MM.1S (cell line): ENCODE measurements at regions not wholly inside any gene's neighbourhood (a gene's known extent, or its start where the extent isn't known, plus 50 kb on each side); places are given as distances from the start of the nearest gene placed in this dataset.

Experiments
- DNase-seq: peaks from one replicate; pipeline ENCODE4 v3.0.0-alpha.2; 2015
- H2AFZ ChIP-seq: fragments of 300-600 bp; sonication (generic); 2 replicates; pipeline ENCODE4 v1.6.0; 2016; ENCODE audit warnings: antibody characterized with exemption, low read length
- H3F3A ChIP-seq: fragments of 300-600 bp; sonication (generic); 2 replicates; pipeline ENCODE4 v1.6.1; 2016; ENCODE audit warnings: mild to moderate bottlenecking, antibody characterized with exemption, low read length, moderate library complexity, mixed read lengths; ENCODE audit not compliant: insufficient read depth
- H3K27ac ChIP-seq: fragments of 300-600 bp; sonication (generic); 2 replicates; pipeline ENCODE4 v1.5.1; 2016; ENCODE audit warnings: mild to moderate bottlenecking, low read length
- H3K27me3 ChIP-seq: fragments of 300-600 bp; sonication (generic); replicated peaks from 2 replicates; pipeline ENCODE4 v1.6.0; 2016; ENCODE audit warnings: low read length; ENCODE audit not compliant: insufficient read depth
- H3K36me3 ChIP-seq: fragments of 300-600 bp; sonication (generic); replicated peaks from 2 replicates; pipeline ENCODE4 v1.6.1; 2016; ENCODE audit warnings: mild to moderate bottlenecking, low read length, mixed read lengths; ENCODE audit not compliant: insufficient read depth
- H3K4me1 ChIP-seq: fragments of 300-600 bp; sonication (generic); 2 replicates; pipeline ENCODE4 v1.6.1; 2016; ENCODE audit warnings: low read length, mixed read lengths
- H3K4me2 ChIP-seq: fragments of 300-600 bp; sonication (generic); 2 replicates; pipeline ENCODE4 v1.6.0; 2016; ENCODE audit warnings: low read depth, low read length
- H3K4me3 ChIP-seq: fragments of 300-600 bp; sonication (generic); 2 replicates; pipeline ENCODE4 v1.5.1; 2016; ENCODE audit warnings: low read length, mixed read lengths
- H3K79me2 ChIP-seq: fragments of 300-600 bp; sonication (generic); 2 replicates; pipeline ENCODE4 v1.6.1; 2016; ENCODE audit warnings: mixed run types, low read length, mixed read lengths
- H3K9ac ChIP-seq: fragments of 300-600 bp; sonication (generic); 2 replicates; pipeline ENCODE4 v1.6.1; 2016; ENCODE audit warnings: low read length, mixed read lengths
- H3K9me2 ChIP-seq: fragments of 300-600 bp; sonication (generic); replicated peaks from 2 replicates; pipeline ENCODE4 v1.6.1; 2016; ENCODE audit warnings: mild to moderate bottlenecking, low read length, mixed read lengths; ENCODE audit not compliant: insufficient read depth
- H3K9me3 ChIP-seq: fragments of 300-600 bp; sonication (generic); replicated peaks from 2 replicates; pipeline ENCODE4 v1.6.1; 2016; ENCODE audit warnings: mild to moderate bottlenecking, low read length, mixed read lengths; ENCODE audit not compliant: insufficient read depth
- H4K20me1 ChIP-seq: fragments of 300-600 bp; sonication (generic); 2 replicates; pipeline ENCODE4 v1.6.1; 2016; ENCODE audit warnings: mild to moderate bottlenecking, low read length, moderate library complexity, mixed read lengths; ENCODE audit not compliant: insufficient read depth
- EZH2 ChIP-seq: fragments of 300-600 bp; sonication (generic); optimal IDR thresholded peaks from 2 replicates; pipeline ENCODE3; 2017; ENCODE audit warnings: low read depth, mild to moderate bottlenecking, antibody characterized with exemption, low read length, mixed read lengths
- EZH2phosphoT487 ChIP-seq: fragments of 300-600 bp; sonication (generic); IDR thresholded peaks from 2 replicates; pipeline ENCODE4 v1.6.1; 2018; ENCODE audit warnings: antibody characterized with exemption, low read length
- TF ChIP-seq, protein P1 (sequence below): fragments of 300-600 bp; sonication (generic); IDR thresholded peaks from 2 replicates; pipeline ENCODE4 v1.5.1; 2016; ENCODE audit warnings: antibody characterized with exemption, low read length, mixed read lengths

DNA sequence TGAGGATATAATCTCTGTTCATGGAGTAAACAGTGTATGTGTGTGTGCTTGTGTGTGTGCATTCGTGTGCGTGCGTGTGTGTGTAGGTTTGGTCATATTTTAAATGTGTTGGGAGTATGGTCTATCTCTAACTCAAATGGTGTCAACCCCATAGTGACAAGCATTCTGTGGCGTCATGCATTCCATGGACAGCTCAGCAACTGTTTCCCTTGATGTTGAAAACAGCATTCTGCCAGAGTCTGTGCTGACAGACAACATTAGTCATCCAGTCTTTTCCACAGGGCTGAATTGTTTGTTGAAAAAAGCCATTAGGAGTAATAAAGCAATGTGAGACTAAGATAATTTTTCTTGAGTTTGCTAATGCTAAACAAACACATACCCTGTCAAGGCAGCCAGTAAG, 706.6 kb downstream of the PCDH19 start:
- TF ChIP-seq EZH2phosphoT487 (no peak), EZH2 (no peak)
- TF ChIP-seq, protein P1, sequence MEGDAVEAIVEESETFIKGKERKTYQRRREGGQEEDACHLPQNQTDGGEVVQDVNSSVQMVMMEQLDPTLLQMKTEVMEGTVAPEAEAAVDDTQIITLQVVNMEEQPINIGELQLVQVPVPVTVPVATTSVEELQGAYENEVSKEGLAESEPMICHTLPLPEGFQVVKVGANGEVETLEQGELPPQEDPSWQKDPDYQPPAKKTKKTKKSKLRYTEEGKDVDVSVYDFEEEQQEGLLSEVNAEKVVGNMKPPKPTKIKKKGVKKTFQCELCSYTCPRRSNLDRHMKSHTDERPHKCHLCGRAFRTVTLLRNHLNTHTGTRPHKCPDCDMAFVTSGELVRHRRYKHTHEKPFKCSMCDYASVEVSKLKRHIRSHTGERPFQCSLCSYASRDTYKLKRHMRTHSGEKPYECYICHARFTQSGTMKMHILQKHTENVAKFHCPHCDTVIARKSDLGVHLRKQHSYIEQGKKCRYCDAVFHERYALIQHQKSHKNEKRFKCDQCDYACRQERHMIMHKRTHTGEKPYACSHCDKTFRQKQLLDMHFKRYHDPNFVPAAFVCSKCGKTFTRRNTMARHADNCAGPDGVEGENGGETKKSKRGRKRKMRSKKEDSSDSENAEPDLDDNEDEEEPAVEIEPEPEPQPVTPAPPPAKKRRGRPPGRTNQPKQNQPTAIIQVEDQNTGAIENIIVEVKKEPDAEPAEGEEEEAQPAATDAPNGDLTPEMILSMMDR = no peak
- no peak for DNase-seq
- Histone ChIP-seq H3K9me2 (no peaks in the 10 kb centered on the region), H2AFZ (no peak overlapping the region), H3K4me3 (no peak overlapping the region), H3K9me3 (no peaks in the 10 kb centered on the region), H4K20me1 (no peaks in the 10 kb centered on the region), H3K36me3 (no peaks in the 10 kb centered on the region), H3K27me3 (no peaks in the 10 kb centered on the region), H3K27ac (no peak overlapping the region), H3K4me2 (no peak overlapping the region), H3F3A (no peaks in the 10 kb centered on the region), H3K79me2 (no peaks in the 10 kb centered on the region), H3K4me1 (no peaks in the 10 kb centered on the region), H3K9ac (no peak overlapping the region)

DNA sequence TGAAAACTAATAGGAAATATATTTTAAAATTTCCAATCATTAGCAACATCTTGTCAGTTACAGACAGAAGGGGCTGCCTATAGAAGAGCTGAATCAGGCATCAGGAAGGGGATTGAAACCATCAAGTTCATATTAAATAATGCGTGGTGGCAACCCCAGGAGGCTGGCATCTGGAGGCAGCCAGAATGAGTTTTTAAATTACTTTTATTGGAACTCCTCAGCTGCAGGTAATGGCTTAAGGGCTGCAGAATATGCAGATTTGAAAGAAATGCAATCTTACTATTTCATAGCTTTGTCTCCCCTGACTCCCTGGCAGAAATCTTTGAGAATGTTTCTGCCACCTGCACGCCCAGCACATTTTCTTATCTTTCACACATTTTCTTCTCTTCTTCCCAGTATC, 711.6 kb downstream of the PCDH19 start:
- H3K27ac ChIP-seq = no peak overlapping the region
- H3K9ac ChIP-seq = no peak overlapping the region
- H3K36me3 ChIP-seq = no peaks in the 10 kb centered on the region
- no peaks in the 10 kb centered on the region for H3K9me3 ChIP-seq
- no peak overlapping the region for H3K4me2 ChIP-seq
- no peak for DNase-seq
- H3K79me2 ChIP-seq = no peaks in the 10 kb centered on the region
- no peaks in the 10 kb centered on the region for H3K9me2 ChIP-seq
- H3K4me1 ChIP-seq = no peaks in the 10 kb centered on the region
- H4K20me1 ChIP-seq = no peaks in the 10 kb centered on the region
- H3K27me3 ChIP-seq = no peaks in the 10 kb centered on the region
- no peak overlapping the region for H3K4me3 ChIP-seq
- no peak overlapping the region for H2AFZ ChIP-seq
- TF ChIP-seq, protein P1 = no peak
- TF ChIP-seq EZH2phosphoT487 (no peak), EZH2 (no peak)
- no peaks in the 10 kb centered on the region for H3F3A ChIP-seq

DNA sequence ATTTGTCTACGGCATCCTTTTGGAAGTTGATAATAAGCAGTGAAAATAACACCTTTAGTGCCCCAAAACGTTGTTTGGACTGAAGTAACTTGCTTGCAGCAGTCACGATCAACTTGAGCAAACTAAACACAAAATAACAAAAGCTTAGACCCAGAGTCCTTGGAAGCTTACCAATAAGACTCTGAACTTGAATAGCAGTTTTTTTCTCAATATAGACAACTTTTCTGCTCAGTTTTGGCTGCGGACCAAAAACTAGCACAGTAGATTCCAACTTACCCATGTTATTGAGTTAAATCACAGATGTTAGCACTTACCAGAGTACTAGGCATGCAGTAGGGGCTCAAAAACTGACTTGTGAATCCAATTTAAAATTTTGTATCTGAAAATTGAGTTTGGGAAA, 746.9 kb downstream of the PCDH19 start:
- Histone ChIP-seq H3K4me1 (no peaks in the 10 kb centered on the region), H3K9me3 (no peaks in the 10 kb centered on the region), H3K4me2 (no peak overlapping the region), H3K9ac (no peak overlapping the region), H3K36me3 (no peaks in the 10 kb centered on the region), H3K27me3 (no peaks in the 10 kb centered on the region), H3F3A (no peaks in the 10 kb centered on the region), H3K4me3 (no peak overlapping the region), H3K27ac (no peak overlapping the region), H4K20me1 (no peaks in the 10 kb centered on the region), H3K79me2 (no peaks in the 10 kb centered on the region), H2AFZ (no peak overlapping the region), H3K9me2 (no peaks in the 10 kb centered on the region)
- no peak for DNase-seq
- TF ChIP-seq EZH2 = no peak
- TF ChIP-seq, protein P1 = no peak
- TF ChIP-seq EZH2phosphoT487 = no peak
